Astrocyte (in vitro differentiated cells and primary cell): ENCODE measurements at regions not wholly inside any gene's neighbourhood (a gene's known extent, or its start where the extent isn't known, plus 50 kb on each side); places are given as distances from the start of the nearest gene placed in this dataset.
A peak's percentile ranks its signal among the peaks of the same experiment; 100 is the strongest.

ENCODE experiments used
- DNase-seq: peaks from one replicate; pipeline ENCODE4 v3.0.0-alpha.2; 2010; ENCODE audit warnings: low read depth
- FAIRE-seq: peaks from 2 replicates; lab custom pipeline; 2011; peaks lifted over from hg19 to GRCh38; lab: Jason Lieb, UNC
- H2AFZ ChIP-seq: 2 replicates; pipeline ENCODE4 v1.6.0; 2012; ENCODE audit warnings: low read depth, low read length, inconsistent platforms
- H3K27ac ChIP-seq: 2 replicates; pipeline ENCODE4 v1.5.1; 2011; ENCODE audit warnings: low read depth, low read length, inconsistent platforms
- H3K27me3 ChIP-seq: 2 replicates; pipeline ENCODE4 v1.6.0; 2011; ENCODE audit warnings: low read length, inconsistent platforms; ENCODE audit not compliant: insufficient read depth
- H3K36me3 ChIP-seq: 2 replicates; pipeline ENCODE4 v1.5.1; 2011; ENCODE audit warnings: low read length, inconsistent platforms; ENCODE audit not compliant: insufficient read depth
- H3K4me1 ChIP-seq: 2 replicates; pipeline ENCODE4 v1.5.1; 2011; ENCODE audit warnings: low read length, inconsistent platforms; ENCODE audit not compliant: insufficient read depth
- H3K4me2 ChIP-seq: 2 replicates; pipeline ENCODE4 v1.6.0; 2012; ENCODE audit warnings: low read length, inconsistent platforms
- H3K4me3 ChIP-seq: 2 replicates; pipeline ENCODE4 v1.5.1; 2011; ENCODE audit warnings: low read depth, mild to moderate bottlenecking, low read length, inconsistent platforms; ENCODE audit not compliant: insufficient read depth
- H3K79me2 ChIP-seq: 2 replicates; pipeline ENCODE4 v1.6.0; 2012; ENCODE audit warnings: mild to moderate bottlenecking, low read length, inconsistent platforms; ENCODE audit not compliant: insufficient read depth
- H3K9ac ChIP-seq: 2 replicates; pipeline ENCODE4 v1.6.0; 2012; ENCODE audit warnings: mild to moderate bottlenecking, low read length, inconsistent platforms
- H3K9me3 ChIP-seq: 2 replicates; pipeline ENCODE4 v1.5.1; 2012; ENCODE audit warnings: low read depth, mild to moderate bottlenecking, low read length, inconsistent platforms; ENCODE audit not compliant: insufficient read depth
- H4K20me1 ChIP-seq: 2 replicates; pipeline ENCODE4 v1.6.0; 2012; ENCODE audit warnings: low read length, inconsistent platforms; ENCODE audit not compliant: insufficient read depth
- H3K27ac Mint-ChIP-seq: one replicate; pipeline ENCODE4 v1.8.0; 2021; ENCODE audit warnings: mild to moderate bottlenecking, mixed read lengths; ENCODE audit not compliant: unreplicated experiment
- H3K27me3 Mint-ChIP-seq: one replicate; pipeline ENCODE4 v1.8.0; 2021; ENCODE audit warnings: low read depth, mixed read lengths; ENCODE audit not compliant: unreplicated experiment
- H3K36me3 Mint-ChIP-seq: one replicate; pipeline ENCODE4 v1.8.0; 2021; ENCODE audit warnings: low read depth, mixed read lengths; ENCODE audit not compliant: unreplicated experiment
- H3K4me1 Mint-ChIP-seq: one replicate; pipeline ENCODE4 v1.8.0; 2021; ENCODE audit warnings: low read depth, mixed read lengths; ENCODE audit not compliant: unreplicated experiment
- H3K4me3 Mint-ChIP-seq: one replicate; pipeline ENCODE4 v1.8.0; 2021; ENCODE audit warnings: mild to moderate bottlenecking, moderate library complexity, mixed read lengths; ENCODE audit not compliant: unreplicated experiment
- H3K9me3 Mint-ChIP-seq: one replicate; pipeline ENCODE4 v1.8.0; 2021; ENCODE audit warnings: mild to moderate bottlenecking, mixed read lengths; ENCODE audit not compliant: unreplicated experiment
- CTCF ChIP-seq: IDR thresholded peaks from 2 replicates; pipeline ENCODE4 v1.5.1; 2011; ENCODE audit warnings: low read depth, mild to moderate bottlenecking, inconsistent platforms, low read length, moderate library complexity; ENCODE audit not compliant: insufficient read depth
- EZH2 ChIP-seq: IDR thresholded peaks from 2 replicates; pipeline ENCODE4 v1.6.1; 2012; ENCODE audit warnings: mild to moderate bottlenecking, low read length, inconsistent platforms; ENCODE audit not compliant: insufficient read depth

DNA sequence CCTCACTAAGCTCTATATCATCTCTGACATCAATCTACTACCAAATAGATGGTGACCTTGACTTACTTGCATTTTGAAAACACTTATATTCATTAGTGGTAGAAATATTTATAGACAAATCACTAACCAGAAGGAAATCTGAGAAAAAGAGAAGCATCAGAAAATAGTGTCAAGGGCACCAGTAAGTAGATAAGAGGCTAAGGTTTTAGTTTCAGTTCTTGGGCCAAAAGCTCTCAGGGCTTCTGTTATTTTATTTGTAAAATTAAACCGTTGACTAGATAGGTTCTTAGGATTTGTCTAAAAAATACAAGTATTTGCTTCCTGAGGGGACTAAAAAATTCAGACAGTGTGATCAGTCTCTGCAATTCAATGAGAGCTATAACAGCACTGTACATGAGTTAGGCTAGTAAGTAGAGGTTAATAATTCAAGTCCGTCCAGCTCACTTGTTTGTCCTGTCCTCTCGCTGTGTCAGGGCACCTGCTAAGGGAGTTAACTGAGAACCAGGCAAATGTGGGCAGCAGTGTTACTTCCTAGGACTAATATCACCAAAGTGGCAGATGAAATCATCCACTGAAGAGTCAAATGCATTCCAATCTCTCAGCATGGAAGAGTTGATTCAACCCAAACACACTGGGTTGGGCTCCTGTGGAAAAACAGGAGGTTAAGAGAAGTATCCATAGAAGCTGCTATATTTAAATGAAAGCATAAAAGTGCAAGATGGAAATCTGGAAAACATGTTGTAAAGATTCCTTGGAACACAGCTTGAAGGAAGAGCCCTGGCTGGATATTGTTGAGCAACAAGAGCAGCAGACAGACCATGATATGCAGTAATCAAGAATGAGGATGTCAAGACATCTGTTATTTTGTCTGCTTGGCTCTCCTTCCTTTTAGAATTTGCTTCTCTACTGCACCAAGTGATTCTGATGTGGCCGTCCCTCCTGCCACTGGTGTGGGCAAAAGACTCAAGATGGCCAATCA is 134.9 kb upstream of the ZBTB20 start:
- H2AFZ ChIP-seq, result no peak overlapping the region

GRCh38 chr3:115284980-115285379 is 137.9 kb upstream of the ZBTB20 start:
- no peak for DNase-seq
- Histone ChIP-seq H3K4me3 (no peak overlapping the region), H2AFZ (no peak overlapping the region), H3K9ac (no peak overlapping the region), H3K9me3 (no peaks in the 10 kb centered on the region), H3K79me2 (no peaks in the 10 kb centered on the region), H3K4me1 (no peaks in the 10 kb centered on the region), H4K20me1 (no peaks in the 10 kb centered on the region), H3K4me2 (no peak overlapping the region), H3K27ac (no peak overlapping the region), H3K27me3 (no peaks in the 10 kb centered on the region), H3K36me3 (no peaks in the 10 kb centered on the region)
- no peaks in the 10 kb centered on the region for H3K36me3 Mint-ChIP-seq
- peaks cover 12% of the 10 kb centered on the region for H3K4me1 Mint-ChIP-seq
- no peak overlapping the region for H3K27ac Mint-ChIP-seq
- FAIRE-seq, result no peak
- H3K9me3 Mint-ChIP-seq, result no peaks in the 10 kb centered on the region
- TF ChIP-seq CTCF (no peak), EZH2 (no peak)
- no peak overlapping the region for H3K4me3 Mint-ChIP-seq
- H3K27me3 Mint-ChIP-seq, result no peaks in the 10 kb centered on the region

More for the DNA sequence above, 134.9 kb upstream of the ZBTB20 start:
- Histone ChIP-seq H3K9me3 (no peaks in the 10 kb centered on the region), H4K20me1 (no peaks in the 10 kb centered on the region), H3K4me1 (no peaks in the 10 kb centered on the region), H3K9ac (no peak overlapping the region), H3K79me2 (no peaks in the 10 kb centered on the region), H3K4me2 (no peak overlapping the region), H3K36me3 (no peaks in the 10 kb centered on the region), H3K4me3 (no peak overlapping the region), H3K27ac (no peak overlapping the region), H3K27me3 (no peaks in the 10 kb centered on the region)
- FAIRE-seq (peak; percentile 41), DNase-seq (no peak)
- H3K4me3 Mint-ChIP-seq, result no peak overlapping the region
- H3K36me3 Mint-ChIP-seq, result no peaks in the 10 kb centered on the region
- H3K4me1 Mint-ChIP-seq, result peaks cover 15% of the 10 kb centered on the region
- no peak overlapping the region for H3K27ac Mint-ChIP-seq
- no peaks in the 10 kb centered on the region for H3K27me3 Mint-ChIP-seq
- TF ChIP-seq CTCF (no peak), EZH2 (no peak)
- H3K9me3 Mint-ChIP-seq, result no peaks in the 10 kb centered on the region
